Uterus (tissue), 3 donors: ENCODE measurements at regions not wholly inside any gene's neighbourhood (a gene's known extent, or its start where the extent isn't known, plus 50 kb on each side); places are given as distances from the start of the nearest gene placed in this dataset.

Experiments used
- DNase-seq, 2 donors: peaks; one replicate each; pipeline ENCODE4 v3.0.0-alpha.2; 2019 to 2020
- H3K27ac ChIP-seq, 2 donors: fragments of 200-600 bp; sonication (generic); 1 replicate in 1 of 2; 2 replicates in 1 of 2; pipeline ENCODE4 v1.5.1; 2016 to 2018
- H3K27me3 ChIP-seq, 2 donors: fragments of 200-600 bp; sonication (generic); one replicate each; pipeline ENCODE4 v1.5.1; 2018 to 2019; ENCODE audit warnings: control low read depth in 1 of 2
- H3K36me3 ChIP-seq, 2 donors: fragments of 200-600 bp; sonication (generic); one replicate each; pipeline ENCODE4 v1.5.1; 2019; ENCODE audit warnings: control low read depth in 1 of 2
- H3K4me1 ChIP-seq, 2 donors: fragments of 200-600 bp; sonication (generic); one replicate each; pipeline ENCODE4 v1.5.1; 2018 to 2019; ENCODE audit warnings: control low read depth in 1 of 2
- H3K4me3 ChIP-seq, 2 donors: fragments of 200-600 bp; sonication (generic); 1 replicate in 1 of 2; 2 replicates in 1 of 2; pipeline ENCODE4 v1.5.1; 2018 to 2019; ENCODE audit warnings: mild to moderate bottlenecking in 1 of 2
- H3K9me3 ChIP-seq, 2 donors: fragments of 200-600 bp; sonication (generic); one replicate each; pipeline ENCODE4 v1.5.1; 2019; ENCODE audit warnings: control low read depth in 1 of 2
- POLR2A ChIP-seq, 2 donors: fragments of 450-650 bp; IDR thresholded peaks; one replicate each; pipeline ENCODE4 v1.6.1; 2016; ENCODE audit warnings: antibody characterized with exemption in 2 of 2, mild to moderate bottlenecking in 1 of 2, moderate library complexity in 1 of 2
- intact Hi-C: fragments of 100-400 bp; cut with DNase I; formaldehyde crosslinking; loops from one replicate; pipeline ENCODE4 v1.15.1; 2023; ENCODE audit warnings: low total_unique reads
- TF ChIP-seq, protein P1 (sequence below), 4 experiments: fragments of 200-600 bp in 2 of 4; fragments of 450-650 bp in 2 of 4; sonication (generic) in 2 of 4; IDR thresholded peaks; one replicate each; pipeline ENCODE4 v1.5.1; 2016 to 2019; ENCODE audit warnings: antibody characterized with exemption in 4 of 4, mild to moderate bottlenecking in 2 of 4, moderate library complexity in 1 of 4
- donor health status: DM: yes; HTN: yes; CAD: no.

DNA sequence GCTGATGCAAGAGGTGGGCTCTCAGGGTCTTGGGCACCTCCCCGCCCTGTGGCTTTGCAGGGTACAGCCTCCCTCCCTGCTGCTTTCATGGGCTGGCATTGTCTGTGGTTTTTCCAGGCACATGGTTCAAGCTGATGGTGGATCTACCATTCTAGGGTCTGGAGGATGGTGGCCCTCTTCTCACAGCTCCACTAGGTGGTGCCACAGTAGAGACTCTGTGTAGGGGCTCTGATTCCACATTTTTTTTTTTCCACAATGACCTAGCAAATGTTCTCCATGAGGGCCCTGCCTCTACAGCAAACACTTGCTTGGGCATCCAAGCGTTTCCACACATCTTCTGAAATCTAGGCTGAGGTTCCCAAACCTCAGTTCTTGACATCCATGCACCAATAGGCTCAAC, 657.9 kb upstream of the CT83 start:
- H3K9me3 ChIP-seq: no peaks in the 10 kb centered on the region
- no peaks in the 10 kb centered on the region for H3K27me3 ChIP-seq
- no peaks in the 10 kb centered on the region for H3K4me1 ChIP-seq
- DNase-seq: no peak
- TF ChIP-seq POLR2A (IDR thresholded peaks at IDR 0.05): no peak
- TF ChIP-seq, protein P1, sequence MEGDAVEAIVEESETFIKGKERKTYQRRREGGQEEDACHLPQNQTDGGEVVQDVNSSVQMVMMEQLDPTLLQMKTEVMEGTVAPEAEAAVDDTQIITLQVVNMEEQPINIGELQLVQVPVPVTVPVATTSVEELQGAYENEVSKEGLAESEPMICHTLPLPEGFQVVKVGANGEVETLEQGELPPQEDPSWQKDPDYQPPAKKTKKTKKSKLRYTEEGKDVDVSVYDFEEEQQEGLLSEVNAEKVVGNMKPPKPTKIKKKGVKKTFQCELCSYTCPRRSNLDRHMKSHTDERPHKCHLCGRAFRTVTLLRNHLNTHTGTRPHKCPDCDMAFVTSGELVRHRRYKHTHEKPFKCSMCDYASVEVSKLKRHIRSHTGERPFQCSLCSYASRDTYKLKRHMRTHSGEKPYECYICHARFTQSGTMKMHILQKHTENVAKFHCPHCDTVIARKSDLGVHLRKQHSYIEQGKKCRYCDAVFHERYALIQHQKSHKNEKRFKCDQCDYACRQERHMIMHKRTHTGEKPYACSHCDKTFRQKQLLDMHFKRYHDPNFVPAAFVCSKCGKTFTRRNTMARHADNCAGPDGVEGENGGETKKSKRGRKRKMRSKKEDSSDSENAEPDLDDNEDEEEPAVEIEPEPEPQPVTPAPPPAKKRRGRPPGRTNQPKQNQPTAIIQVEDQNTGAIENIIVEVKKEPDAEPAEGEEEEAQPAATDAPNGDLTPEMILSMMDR (IDR thresholded peaks at IDR 0.05): no peak
- no peaks in the 10 kb centered on the region for H3K36me3 ChIP-seq
- H3K27ac ChIP-seq: no peak overlapping the region
- H3K4me3 ChIP-seq: no peak overlapping the region
- intact Hi-C loops: no loop called here

DNA sequence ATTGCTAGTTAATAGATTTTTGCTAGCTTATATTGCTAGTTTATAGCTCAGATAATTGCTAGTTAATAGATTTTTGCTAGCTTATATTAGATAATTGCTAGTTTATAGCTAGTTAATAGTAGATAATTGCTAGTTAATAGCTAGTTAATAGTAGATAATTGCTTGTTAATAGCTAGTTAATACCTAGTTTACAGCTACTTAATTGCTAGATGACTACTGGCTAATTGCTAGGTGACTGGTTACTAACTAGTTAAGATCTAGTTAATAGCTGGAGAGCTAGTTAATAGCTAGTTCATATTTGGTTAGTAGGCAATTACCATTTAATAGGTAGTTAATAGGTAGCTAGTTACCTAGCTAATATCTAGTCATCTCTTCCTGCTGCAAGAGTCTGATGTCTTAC, 633.8 kb upstream of the CT83 start:
- TF ChIP-seq, protein P1 (IDR thresholded peaks at IDR 0.05): no peak
- TF ChIP-seq POLR2A (IDR thresholded peaks at IDR 0.05): no peak
- no peaks in the 10 kb centered on the region for H3K4me1 ChIP-seq
- intact Hi-C loops: no loop called here
- no peaks in the 10 kb centered on the region for H3K36me3 ChIP-seq
- peaks cover 0 to 3% of the 10 kb centered on the region in 2 donors for H3K9me3 ChIP-seq
- H3K4me3 ChIP-seq: no peak overlapping the region
- no peak for DNase-seq
- H3K27me3 ChIP-seq: no peaks in the 10 kb centered on the region
- H3K27ac ChIP-seq: no peak overlapping the region

GRCh38 chrX:117095393-117095792, 632.6 kb upstream of the CT83 start:
- no peak overlapping the region for H3K27ac ChIP-seq
- no peak overlapping the region for H3K4me3 ChIP-seq
- no peaks in the 10 kb centered on the region for H3K27me3 ChIP-seq
- peaks cover 0 to 3% of the 10 kb centered on the region in 2 donors for H3K9me3 ChIP-seq
- DNase-seq: no peak
- no peaks in the 10 kb centered on the region for H3K4me1 ChIP-seq
- no peak for TF ChIP-seq POLR2A (IDR thresholded peaks at IDR 0.05)
- intact Hi-C loops: no loop called here
- no peaks in the 10 kb centered on the region for H3K36me3 ChIP-seq

GRCh38 chrX:117094149-117094548, 631.4 kb upstream of the CT83 start:
- TF ChIP-seq, protein P1 (IDR thresholded peaks at IDR 0.05): no peak
- TF ChIP-seq POLR2A (IDR thresholded peaks at IDR 0.05): no peak
- Histone ChIP-seq H3K36me3 (no peaks in the 10 kb centered on the region), H3K27ac (no peak overlapping the region), H3K27me3 (no peaks in the 10 kb centered on the region), H3K4me1 (no peaks in the 10 kb centered on the region), H3K9me3 (peaks cover 0 to 3% of the 10 kb centered on the region in 2 donors), H3K4me3 (no peak overlapping the region)
- intact Hi-C loops: no loop called here
- no peak for DNase-seq

DNA sequence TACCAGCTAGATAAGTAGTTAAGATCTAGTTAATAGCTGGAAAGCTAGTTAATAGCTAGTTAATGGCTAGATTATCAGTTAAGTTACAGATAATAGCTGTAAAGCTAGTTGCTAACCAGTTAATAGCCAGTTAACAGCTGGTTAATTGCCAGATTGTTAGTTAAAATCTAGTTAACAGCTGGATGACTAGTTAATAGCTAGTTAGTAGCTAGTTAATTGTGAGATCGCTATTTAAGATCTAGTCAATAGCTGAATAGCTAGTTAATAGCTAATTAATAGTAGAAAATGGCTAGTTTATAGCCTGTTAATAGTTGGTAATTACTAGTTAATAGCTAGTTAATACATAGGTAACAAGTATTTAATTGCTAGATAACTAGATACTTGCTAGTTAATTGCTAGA, 630.5 kb upstream of the CT83 start:
- H3K9me3 ChIP-seq: peaks cover 0 to 3% of the 10 kb centered on the region in 2 donors
- no peaks in the 10 kb centered on the region for H3K4me1 ChIP-seq
- TF ChIP-seq POLR2A (IDR thresholded peaks at IDR 0.05): no peak
- TF ChIP-seq, protein P1 (IDR thresholded peaks at IDR 0.05): no peak
- no peaks in the 10 kb centered on the region for H3K27me3 ChIP-seq
- DNase-seq: no peak
- H3K27ac ChIP-seq: no peak overlapping the region
- H3K4me3 ChIP-seq: no peak overlapping the region
- intact Hi-C loops: no loop called here
- H3K36me3 ChIP-seq: no peaks in the 10 kb centered on the region

DNA sequence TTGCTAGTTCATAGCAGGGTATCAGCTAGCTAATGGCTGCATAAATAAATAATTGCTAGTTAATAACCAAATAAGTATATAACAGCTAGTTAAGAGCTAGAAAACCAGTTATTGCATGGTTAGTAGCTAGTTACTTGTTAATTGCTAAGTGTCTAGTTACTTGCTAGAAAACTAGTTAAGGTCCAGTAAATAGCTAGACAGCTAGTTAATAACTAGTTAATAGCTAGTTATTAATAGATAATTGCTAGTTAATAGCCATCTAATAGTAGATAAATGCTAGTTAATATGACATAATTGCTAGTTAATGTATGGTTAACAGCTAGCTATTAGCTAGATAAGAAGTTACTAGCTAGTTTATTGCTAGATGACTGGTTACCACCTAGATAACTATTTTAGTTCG, 629.9 kb upstream of the CT83 start:
- peaks cover 0 to 3% of the 10 kb centered on the region in 2 donors for H3K9me3 ChIP-seq
- intact Hi-C loops: no loop called here

More for the DNA sequence above, 629.9 kb upstream of the CT83 start:
- TF ChIP-seq, protein P1 (IDR thresholded peaks at IDR 0.05): no peak
- no peak for TF ChIP-seq POLR2A (IDR thresholded peaks at IDR 0.05)
- no peaks in the 10 kb centered on the region for H3K36me3 ChIP-seq
- H3K4me1 ChIP-seq: no peaks in the 10 kb centered on the region
- no peak overlapping the region for H3K4me3 ChIP-seq
- DNase-seq: no peak
- H3K27me3 ChIP-seq: no peaks in the 10 kb centered on the region
- no peak overlapping the region for H3K27ac ChIP-seq
